ENCODE measurements at regions not wholly inside any gene's neighbourhood (a gene's known extent, or its start where the extent isn't known, plus 50 kb on each side); places are given as distances from the start of the nearest gene placed in this dataset.

DNA sequence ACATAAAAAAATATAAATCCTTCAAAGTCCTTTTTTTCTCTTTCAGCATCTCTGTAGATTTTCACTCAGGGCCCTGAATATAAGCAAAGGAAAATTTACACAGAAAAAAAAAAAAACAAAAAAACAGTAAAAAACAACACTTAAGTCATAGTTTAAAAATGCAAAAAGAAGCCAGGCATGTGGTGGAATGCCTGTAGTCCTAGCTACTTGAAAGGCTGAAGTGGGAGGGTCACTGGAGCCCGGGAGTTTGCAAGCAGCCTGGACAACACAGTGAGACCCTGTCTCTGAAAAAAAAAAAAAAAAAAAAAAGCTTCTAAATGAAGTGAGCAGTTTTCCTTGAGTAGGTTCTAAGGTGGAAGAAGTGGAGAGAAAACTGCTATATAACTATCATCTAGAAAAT is 55.0 kb upstream of the BNC2 start:
- TF ChIP-seq, protein P1, sequence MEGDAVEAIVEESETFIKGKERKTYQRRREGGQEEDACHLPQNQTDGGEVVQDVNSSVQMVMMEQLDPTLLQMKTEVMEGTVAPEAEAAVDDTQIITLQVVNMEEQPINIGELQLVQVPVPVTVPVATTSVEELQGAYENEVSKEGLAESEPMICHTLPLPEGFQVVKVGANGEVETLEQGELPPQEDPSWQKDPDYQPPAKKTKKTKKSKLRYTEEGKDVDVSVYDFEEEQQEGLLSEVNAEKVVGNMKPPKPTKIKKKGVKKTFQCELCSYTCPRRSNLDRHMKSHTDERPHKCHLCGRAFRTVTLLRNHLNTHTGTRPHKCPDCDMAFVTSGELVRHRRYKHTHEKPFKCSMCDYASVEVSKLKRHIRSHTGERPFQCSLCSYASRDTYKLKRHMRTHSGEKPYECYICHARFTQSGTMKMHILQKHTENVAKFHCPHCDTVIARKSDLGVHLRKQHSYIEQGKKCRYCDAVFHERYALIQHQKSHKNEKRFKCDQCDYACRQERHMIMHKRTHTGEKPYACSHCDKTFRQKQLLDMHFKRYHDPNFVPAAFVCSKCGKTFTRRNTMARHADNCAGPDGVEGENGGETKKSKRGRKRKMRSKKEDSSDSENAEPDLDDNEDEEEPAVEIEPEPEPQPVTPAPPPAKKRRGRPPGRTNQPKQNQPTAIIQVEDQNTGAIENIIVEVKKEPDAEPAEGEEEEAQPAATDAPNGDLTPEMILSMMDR (conservative IDR thresholded peaks at IDR 0.05), result no peak
- Mint-ChIP-seq H3K4me1 (no peaks in the 10 kb centered on the region), H3K36me3 (ENCODE audit: low read depth) (no peaks in the 10 kb centered on the region), H3K4me3 (no peak overlapping the region), H3K9me3 (peaks cover 6% of the 10 kb centered on the region), H3K27ac (ENCODE audit: unreplicated experiment) (no peak overlapping the region), H3K27me3 (ENCODE audit: low read depth) (no peaks in the 10 kb centered on the region)
- DNase-seq (ENCODE audit: low read depth, low spot score), result no peak

DNA sequence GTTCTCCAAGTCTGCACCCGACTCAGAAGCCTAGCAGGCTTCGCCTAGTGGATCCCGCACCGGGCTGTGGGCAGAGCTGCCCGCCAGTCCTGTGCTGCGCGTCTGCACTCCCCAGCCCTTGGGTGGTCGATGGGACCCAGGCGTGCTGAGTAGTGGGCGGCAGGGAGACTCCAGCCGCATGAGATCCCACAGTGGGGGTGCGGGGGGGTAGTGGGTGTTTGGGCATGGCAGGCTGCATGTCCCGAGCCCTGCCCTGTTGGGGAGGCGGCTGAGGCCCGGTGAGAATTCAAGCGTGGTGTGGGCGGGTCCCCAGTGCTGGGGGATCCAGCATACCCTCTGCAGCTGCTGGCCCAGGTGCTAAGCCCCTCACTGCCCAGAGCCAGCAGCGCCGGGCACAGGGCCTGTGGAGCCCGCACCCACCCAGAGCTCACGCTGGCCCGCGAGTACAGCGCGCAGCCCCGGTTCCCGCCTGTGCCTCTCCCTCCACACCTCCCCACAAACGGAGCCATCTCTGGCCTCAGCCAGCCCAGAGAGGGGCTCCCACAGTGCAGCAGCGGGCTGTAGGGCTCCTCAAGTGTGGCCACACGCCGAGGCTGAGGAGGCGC is 53.9 kb upstream of the BNC2 start:
- Mint-ChIP-seq H3K27ac (ENCODE audit: unreplicated experiment) (no peak overlapping the region), H3K9me3 (peaks cover 11% of the 10 kb centered on the region), H3K4me1 (peaks cover 2% of the 10 kb centered on the region), H3K27me3 (ENCODE audit: low read depth) (no peaks in the 10 kb centered on the region), H3K4me3 (no peak overlapping the region), H3K36me3 (ENCODE audit: low read depth) (peaks cover 2% of the 10 kb centered on the region)
- TF ChIP-seq, protein P1 (conservative IDR thresholded peaks at IDR 0.05), result no peak
- no peak for DNase-seq (ENCODE audit: low read depth, low spot score)

DNA sequence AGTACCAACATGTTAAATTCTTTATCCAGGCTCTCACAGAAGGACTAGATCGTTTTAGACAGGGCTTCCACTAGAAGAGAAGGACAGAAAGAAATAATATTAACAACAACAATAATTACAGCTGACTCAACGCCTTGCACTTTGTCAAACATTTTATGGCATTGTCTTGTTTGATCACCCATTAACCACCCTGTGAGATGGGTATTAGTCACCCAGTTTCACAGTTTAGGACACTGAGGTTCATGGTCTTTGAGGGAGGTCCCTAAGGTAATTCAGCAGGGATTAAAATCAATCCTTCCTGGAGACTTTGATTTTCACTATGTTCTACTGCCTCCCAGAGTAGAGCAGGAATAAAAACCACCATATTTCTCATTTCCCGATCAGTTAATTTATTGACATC is 51.4 kb upstream of the BNC2 start:
- Mint-ChIP-seq H3K36me3 (ENCODE audit: low read depth) (peaks cover 3% of the 10 kb centered on the region), H3K9me3 (peaks cover 12% of the 10 kb centered on the region), H3K27me3 (ENCODE audit: low read depth) (no peaks in the 10 kb centered on the region), H3K4me1 (peaks cover 9% of the 10 kb centered on the region), H3K27ac (ENCODE audit: unreplicated experiment) (no peak overlapping the region), H3K4me3 (no peak overlapping the region)
- no peak for DNase-seq (ENCODE audit: low read depth, low spot score)
- TF ChIP-seq, protein P1 (conservative IDR thresholded peaks at IDR 0.05), result no peak

All from neural crest cell (in vitro differentiated cells).